Ascending aorta (tissue), 2 donors: ENCODE measurements at regions not wholly inside any gene's neighbourhood (a gene's known extent, or its start where the extent isn't known, plus 50 kb on each side); places are given as distances from the start of the nearest gene placed in this dataset.

ENCODE experiments used
- DNase-seq, 2 donors: peaks; one replicate each; pipeline ENCODE4 v3.0.0-alpha.2; 2019; ENCODE audit warnings: low spot score in 2 of 2
- H3K27ac ChIP-seq, 2 donors: fragments of 200-600 bp; sonication (generic); one replicate each; pipeline ENCODE4 v1.5.1; 2016 to 2017; ENCODE audit warnings: mild to moderate bottlenecking in 1 of 2
- H3K27me3 ChIP-seq: fragments of 200-600 bp; sonication (generic); one replicate; pipeline ENCODE4 v1.5.1; 2017
- H3K36me3 ChIP-seq, 2 donors: fragments of 200-600 bp; sonication (generic); one replicate each; pipeline ENCODE4 v1.5.1; 2016
- H3K4me1 ChIP-seq, 2 donors: fragments of 200-600 bp; sonication (generic); one replicate each; pipeline ENCODE4 v1.5.1; 2016 to 2017; ENCODE audit warnings: mild to moderate bottlenecking in 1 of 2
- H3K4me3 ChIP-seq, 2 donors: fragments of 200-600 bp; sonication (generic); one replicate each; pipeline ENCODE4 v1.5.1; 2016 to 2017; ENCODE audit warnings: mild to moderate bottlenecking in 1 of 2
- H3K9me3 ChIP-seq, 2 donors: fragments of 200-600 bp; sonication (generic); one replicate each; pipeline ENCODE4 v1.5.1; 2016
- intact Hi-C: fragments of 100-400 bp; cut with DNase I; formaldehyde crosslinking; loops from one replicate; pipeline ENCODE4 v1.15.1; 2023
- TF ChIP-seq, protein P1 (sequence below), 3 experiments: fragments of 200-600 bp in 2 of 3; fragments of 450-650 bp in 1 of 3; sonication (generic) in 2 of 3; IDR thresholded peaks; one replicate each; pipeline ENCODE4 v1.5.1; 2016 to 2019; ENCODE audit warnings: antibody characterized with exemption in 3 of 3, mild to moderate bottlenecking in 1 of 3, moderate library complexity in 1 of 3

DNA sequence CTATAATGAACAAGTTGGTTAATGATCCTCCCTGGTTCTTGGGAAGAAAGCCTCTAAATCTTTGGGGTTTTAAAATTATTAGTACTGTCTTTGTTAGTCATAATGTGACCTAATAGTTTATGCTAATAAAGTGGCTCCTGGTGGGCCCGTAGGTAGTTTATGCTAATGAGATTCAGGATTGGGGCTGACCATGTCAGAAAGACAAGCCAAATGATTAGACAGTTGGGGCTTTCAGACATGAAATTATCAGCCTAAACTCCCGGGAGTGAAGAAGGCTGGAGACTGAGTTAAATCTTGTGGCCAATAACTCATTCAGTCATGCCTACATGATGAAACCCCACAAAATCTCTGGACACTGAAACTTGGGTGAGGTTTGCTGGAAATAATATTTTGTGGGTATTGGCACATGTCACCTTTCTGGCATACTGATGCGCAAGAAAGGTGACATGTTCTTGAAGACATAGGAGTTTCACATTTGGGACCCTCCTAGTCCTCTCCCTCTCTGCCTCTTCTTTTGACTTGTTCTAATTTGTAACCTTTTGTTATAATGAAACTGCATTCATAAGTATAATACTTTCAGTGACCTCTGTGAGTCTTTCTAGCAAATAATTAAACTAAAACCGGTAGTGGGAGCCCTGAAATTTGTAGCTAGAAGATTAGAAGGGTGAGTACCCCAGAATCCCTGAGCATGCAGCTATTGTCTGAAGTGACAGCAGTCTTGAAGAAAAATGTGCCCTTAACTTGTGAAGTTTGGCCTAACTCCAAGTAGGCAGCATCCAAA lies 196.8 kb upstream of the FSTL5 start:
- intact Hi-C loops = no loop called here
- Histone ChIP-seq H3K36me3 (no peaks in the 10 kb centered on the region), H3K4me1 (no peaks in the 10 kb centered on the region), H3K27me3 (no peaks in the 10 kb centered on the region), H3K9me3 (no peaks in the 10 kb centered on the region), H3K27ac (no peak overlapping the region), H3K4me3 (no peak overlapping the region)
- TF ChIP-seq, protein P1, sequence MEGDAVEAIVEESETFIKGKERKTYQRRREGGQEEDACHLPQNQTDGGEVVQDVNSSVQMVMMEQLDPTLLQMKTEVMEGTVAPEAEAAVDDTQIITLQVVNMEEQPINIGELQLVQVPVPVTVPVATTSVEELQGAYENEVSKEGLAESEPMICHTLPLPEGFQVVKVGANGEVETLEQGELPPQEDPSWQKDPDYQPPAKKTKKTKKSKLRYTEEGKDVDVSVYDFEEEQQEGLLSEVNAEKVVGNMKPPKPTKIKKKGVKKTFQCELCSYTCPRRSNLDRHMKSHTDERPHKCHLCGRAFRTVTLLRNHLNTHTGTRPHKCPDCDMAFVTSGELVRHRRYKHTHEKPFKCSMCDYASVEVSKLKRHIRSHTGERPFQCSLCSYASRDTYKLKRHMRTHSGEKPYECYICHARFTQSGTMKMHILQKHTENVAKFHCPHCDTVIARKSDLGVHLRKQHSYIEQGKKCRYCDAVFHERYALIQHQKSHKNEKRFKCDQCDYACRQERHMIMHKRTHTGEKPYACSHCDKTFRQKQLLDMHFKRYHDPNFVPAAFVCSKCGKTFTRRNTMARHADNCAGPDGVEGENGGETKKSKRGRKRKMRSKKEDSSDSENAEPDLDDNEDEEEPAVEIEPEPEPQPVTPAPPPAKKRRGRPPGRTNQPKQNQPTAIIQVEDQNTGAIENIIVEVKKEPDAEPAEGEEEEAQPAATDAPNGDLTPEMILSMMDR (IDR thresholded peaks at IDR 0.05) = no peak
- DNase-seq = no peak

DNA sequence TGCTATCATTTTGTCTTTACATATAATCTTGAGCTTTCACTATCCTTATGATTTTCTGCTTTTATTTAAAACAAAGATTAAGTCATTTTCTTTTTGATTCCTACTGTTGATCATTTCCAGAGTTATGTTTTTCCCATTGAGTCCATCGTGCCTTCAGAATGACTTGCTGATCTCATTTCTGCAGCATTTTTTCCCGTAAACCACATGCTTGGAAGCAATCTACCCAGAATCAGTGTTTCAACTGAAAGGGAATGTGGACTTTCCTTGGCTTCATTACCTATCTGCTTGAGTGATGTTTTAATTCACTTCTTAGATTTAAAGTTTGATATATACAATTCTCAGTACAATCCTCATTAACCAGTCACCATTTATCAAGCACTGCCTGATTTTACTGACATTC lies 192.4 kb upstream of the FSTL5 start:
- no peak overlapping the region for H3K27ac ChIP-seq
- no peaks in the 10 kb centered on the region for H3K9me3 ChIP-seq
- intact Hi-C loops = no loop called here
- TF ChIP-seq, protein P1 (IDR thresholded peaks at IDR 0.05) = no peak
- no peaks in the 10 kb centered on the region for H3K36me3 ChIP-seq
- H3K27me3 ChIP-seq = no peaks in the 10 kb centered on the region
- DNase-seq = no peak
- H3K4me1 ChIP-seq = no peaks in the 10 kb centered on the region
- no peak overlapping the region for H3K4me3 ChIP-seq

DNA sequence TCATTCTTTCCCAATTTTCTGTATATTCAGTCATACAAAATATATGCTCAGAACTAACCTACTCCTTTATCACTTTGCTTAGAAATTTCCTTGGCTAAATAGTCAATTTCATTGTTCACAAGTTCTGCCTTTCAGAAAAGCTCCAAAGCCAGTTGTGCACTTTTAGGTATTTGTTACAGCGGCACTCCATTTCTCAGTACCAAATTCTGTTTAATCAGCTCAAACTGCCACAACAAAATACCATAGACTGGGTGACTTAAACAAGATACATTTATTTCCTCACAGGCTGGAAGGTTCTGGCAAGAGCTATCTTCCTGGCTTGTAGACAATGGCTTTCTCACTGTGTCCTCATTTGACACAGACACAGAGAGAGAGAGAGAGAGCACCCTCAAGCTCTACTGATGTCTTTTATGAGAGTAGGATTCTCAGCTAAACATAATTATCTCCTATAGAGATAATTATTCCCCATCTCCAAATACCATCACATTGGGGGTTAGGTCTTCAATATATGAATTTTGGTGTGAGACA lies 188.8 kb upstream of the FSTL5 start:
- H3K27ac ChIP-seq = no peak overlapping the region
- intact Hi-C loops = no loop called here
- no peaks in the 10 kb centered on the region for H3K4me1 ChIP-seq

DNA sequence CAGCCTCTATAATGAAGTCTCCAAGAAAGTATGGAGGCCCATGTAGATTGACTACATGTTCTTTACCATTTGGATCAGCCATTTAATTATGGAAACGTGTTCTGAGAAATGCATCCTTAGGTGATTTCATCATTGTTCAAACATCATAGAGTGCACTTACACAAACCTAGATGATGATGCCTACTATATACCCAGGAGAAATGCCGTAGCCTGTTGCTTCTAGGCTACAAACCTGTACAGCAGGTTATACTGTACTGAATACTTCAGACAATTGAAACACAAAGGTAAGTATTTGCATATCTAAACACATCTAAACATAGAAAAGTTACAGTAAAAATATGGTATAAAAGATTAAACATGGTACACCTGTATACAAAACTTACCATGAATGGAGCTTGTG lies 186.5 kb upstream of the FSTL5 start:
- intact Hi-C loops = no loop called here
- H3K4me1 ChIP-seq = no peaks in the 10 kb centered on the region
- no peak for DNase-seq
- TF ChIP-seq, protein P1 (IDR thresholded peaks at IDR 0.05) = no peak
- H3K36me3 ChIP-seq = no peaks in the 10 kb centered on the region
- no peak overlapping the region for H3K27ac ChIP-seq
- no peak overlapping the region for H3K4me3 ChIP-seq
- no peaks in the 10 kb centered on the region for H3K9me3 ChIP-seq
- no peaks in the 10 kb centered on the region for H3K27me3 ChIP-seq

More for the DNA sequence above, 188.8 kb upstream of the FSTL5 start:
- DNase-seq = no peak
- no peaks in the 10 kb centered on the region for H3K9me3 ChIP-seq
- no peaks in the 10 kb centered on the region for H3K36me3 ChIP-seq
- TF ChIP-seq, protein P1 (IDR thresholded peaks at IDR 0.05) = no peak
- H3K4me3 ChIP-seq = no peak overlapping the region
- H3K27me3 ChIP-seq = no peaks in the 10 kb centered on the region

- H3K27ac ChIP-seq = no peak overlapping the region
- H3K36me3 ChIP-seq = no peaks in the 10 kb centered on the region
- no peaks in the 10 kb centered on the region for H3K4me1 ChIP-seq
- intact Hi-C loops = no loop called here
- TF ChIP-seq, protein P1 (IDR thresholded peaks at IDR 0.05) = no peak
- no peaks in the 10 kb centered on the region for H3K9me3 ChIP-seq
- H3K4me3 ChIP-seq = no peak overlapping the region
- DNase-seq = no peak
- no peaks in the 10 kb centered on the region for H3K27me3 ChIP-seq
Observed at GRCh38 chr4:162349395-162349794, 185.6 kb upstream of the FSTL5 start.
